ENCODE measurements at regions not wholly inside any gene's neighbourhood (a gene's known extent, or its start where the extent isn't known, plus 50 kb on each side); places are given as distances from the start of the nearest gene placed in this dataset.

DNA sequence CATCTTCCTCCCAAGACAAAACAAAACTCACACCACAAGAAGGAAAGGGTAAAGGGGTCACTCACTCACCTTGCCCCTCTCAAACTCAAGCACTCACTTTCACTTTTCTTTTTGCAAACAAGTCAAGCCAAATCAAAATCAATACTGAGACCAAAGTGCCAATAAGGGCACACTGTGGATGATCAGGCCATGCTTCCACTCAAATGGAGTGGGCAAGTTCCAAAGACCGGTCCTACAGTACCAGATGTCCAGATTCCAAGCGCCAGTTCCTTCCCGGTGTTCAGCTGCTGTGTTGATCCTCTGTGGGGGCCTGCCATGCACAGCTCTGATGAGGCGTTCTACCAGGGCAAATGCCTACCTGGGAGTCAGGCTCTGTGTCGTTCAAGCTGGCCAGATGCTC is 162.6 kb upstream of the GRIK2 start:
- DNase-seq = no peak

DNA sequence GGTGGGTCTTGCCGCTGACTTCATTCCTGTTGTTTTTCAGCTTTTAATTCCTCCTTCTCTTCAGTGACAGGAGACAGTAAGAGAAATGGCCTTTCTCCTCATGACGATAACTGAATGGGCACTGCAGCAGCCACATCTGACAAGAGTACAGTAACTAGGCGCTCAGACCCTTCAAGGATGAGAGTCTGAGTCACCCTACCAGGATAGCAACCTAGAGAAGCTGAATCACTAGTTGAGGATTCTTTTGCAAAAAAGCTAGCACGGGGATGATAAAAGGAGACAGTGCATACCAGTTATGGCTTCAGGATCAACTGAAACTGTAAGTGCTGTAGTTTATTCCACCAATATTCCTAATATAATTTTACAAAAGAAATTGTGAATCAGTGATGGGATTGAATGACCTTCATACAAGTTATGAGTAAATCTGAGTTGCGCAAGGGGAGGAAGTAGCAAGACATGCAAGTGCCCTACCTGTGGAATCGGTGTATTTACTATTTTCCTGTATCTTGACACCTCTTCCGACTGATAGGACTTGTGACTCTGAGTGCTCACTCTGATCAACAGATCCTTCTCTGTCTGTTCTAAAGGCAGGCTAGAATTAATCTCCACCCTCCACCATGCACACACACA is 161.8 kb upstream of the GRIK2 start:
- no peak for DNase-seq

DNA sequence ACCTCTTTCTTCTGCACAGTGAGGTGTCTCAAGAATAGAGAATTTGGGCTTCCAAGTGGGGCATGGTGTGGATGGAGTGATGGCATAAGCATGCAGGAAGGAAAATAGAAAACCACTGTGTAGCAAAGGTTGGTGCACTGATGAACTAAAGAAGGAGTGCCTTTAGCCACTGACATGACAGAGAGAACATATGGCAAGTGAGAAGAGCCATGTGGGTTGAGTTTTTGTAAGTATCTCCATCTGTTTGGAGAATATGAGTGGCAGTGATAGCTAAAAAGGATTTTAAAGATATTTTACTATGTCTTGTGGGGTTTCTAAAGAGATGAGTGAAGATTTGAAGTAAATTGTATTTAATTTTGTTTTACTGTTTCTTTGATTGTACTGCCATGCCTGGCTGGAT is 160.5 kb upstream of the GRIK2 start:
- DNase-seq = no peak

DNA sequence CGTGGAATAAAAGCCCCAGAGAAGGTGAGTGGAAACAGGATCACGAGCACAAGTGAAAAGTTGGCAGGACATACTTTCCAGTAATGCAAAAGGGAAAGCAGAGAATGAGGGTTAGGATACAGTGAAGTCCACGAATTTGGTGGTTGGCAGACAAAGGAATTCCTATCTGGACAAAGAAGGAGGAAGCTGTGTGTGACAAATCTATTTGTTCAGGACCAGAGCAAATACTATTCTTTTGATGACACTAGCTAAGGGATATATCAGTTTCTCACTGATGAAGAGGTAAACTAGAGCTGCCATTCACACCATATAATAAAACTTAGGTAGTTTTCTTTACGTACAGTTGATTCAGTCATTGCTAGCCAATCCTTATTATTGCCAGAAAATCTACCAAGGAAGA is 156.8 kb upstream of the GRIK2 start:
- DNase-seq = no peak

DNA sequence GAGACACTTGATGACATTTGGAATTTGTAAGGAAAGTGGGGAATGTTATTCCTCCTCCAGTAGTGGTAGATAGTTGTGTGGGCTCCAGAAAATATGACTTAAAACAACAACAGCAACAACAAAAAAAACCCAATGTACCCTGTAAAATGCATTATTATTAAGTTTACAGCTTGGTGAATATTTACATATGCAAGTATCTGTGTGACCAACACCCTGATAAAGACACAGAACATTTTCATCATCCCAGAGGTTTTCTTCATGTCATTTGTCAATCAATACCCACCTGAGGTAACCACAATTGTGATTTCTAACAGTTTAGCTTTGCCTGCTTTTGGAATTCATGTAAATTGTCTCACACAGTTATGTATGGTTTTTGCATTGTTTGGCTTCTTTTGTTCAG is 152.1 kb upstream of the GRIK2 start:
- no peak for DNase-seq

DNA sequence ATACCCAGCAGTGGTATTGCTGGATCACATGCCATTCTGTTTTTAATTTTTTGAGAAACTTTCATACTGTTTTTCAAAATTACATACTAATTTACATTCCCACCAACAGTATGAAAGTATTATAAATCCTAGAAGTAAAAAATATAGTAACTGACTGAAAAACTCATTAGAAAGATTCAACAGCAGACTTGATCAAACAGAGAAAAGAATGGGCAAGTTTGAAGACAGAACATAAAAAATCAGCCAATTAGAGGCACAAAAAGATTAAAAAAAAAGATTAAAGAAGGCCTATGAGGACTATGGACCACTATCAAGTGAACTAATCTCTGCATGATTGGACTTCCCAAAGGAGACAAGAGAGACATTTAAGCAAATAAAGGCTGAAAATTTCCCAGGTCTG is 144.0 kb upstream of the GRIK2 start:
- DNase-seq = no peak

DNA sequence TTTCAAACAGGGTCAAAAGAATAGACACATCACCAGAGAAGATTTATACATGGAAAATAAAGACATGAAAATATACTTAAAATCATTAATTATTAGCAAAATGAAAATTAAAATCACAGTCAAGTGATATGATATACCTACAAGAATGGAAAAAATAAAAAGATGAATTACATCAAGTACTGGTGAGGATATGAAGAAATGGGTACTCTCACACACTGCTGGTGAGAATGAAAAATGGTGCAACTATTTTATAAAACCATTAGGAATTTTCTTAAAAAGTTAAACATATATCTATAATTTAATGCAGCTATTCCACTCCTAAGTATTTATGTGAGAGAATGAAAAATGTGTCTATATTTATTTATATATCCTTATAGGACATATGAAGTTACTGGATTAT is 136.3 kb upstream of the GRIK2 start:
- no peak for DNase-seq

DNA sequence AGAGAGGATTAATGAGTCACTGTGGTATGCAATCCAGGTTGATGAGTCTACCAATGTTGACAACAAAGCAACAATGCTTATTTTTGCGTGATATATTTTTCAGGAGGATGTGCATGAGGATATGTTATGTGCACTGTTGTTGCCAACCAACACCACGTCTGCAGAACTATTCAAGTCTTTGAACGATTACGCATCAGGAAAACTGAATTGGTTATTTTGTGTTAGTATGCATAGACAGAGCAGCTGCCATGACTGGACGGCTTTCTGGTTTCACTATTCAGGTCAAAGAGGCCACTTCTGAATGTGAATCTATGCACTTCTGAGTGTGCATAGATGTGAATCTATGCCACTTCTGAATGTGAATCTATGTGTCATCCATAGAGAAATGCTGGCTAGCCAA is 134.0 kb upstream of the GRIK2 start:
- no peak for DNase-seq

DNA sequence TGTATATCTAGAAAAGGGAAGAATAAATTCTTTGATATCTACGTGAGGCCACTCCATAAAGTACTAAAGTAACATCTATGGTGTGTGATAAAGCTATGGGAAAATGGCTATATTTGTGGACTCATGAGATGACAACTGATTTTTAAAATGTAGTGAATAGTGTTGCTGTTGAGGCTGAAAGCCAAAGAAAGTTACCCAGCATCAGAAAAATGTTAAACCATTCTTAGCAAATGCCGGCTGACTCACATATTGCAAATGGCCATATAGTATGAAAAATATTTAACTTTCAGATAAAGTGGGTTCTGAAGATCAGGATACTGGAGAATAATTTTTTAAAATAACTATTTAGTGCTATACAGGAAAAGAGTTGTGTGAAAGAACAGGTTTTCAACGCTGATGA is 129.9 kb upstream of the GRIK2 start:
- no peak for DNase-seq

DNA sequence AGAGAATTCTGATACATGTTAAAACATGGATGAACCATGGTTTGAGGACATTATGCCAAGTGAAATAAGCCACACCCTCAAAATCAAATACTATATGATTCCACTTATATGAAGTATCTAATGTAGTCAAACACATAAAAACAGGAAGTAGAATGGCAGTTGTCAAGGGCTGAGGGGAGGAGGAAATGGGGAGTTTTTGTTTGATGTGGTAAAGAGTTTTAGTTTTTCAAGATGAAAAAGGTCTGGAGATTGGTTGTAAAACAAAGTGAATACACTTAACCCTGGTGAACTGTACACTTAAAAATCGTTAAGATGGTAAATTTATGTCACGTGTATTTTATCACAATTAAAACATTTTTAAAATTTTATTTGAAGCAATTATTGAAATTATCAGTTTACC is 127.4 kb upstream of the GRIK2 start:
- DNase-seq = no peak

DNA sequence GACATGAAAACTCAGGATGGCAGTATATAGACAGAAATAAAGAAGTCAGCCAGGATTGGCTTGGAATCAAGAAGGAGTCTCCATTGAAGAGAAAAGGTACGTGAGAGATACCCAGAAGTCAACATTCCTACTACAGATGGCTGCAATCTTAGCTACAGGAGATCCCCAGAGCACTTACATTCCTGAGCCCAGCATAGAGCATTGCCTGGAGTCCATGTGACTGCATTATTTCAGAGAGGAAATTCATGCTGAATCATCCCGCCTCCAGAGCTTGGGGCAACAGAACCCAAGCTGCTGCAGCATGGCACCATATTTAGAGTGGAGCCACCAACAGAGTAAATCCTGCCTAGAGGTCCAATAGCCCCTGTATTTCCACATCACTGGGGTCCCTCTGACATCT is 125.0 kb upstream of the GRIK2 start:
- DNase-seq = no peak

DNA sequence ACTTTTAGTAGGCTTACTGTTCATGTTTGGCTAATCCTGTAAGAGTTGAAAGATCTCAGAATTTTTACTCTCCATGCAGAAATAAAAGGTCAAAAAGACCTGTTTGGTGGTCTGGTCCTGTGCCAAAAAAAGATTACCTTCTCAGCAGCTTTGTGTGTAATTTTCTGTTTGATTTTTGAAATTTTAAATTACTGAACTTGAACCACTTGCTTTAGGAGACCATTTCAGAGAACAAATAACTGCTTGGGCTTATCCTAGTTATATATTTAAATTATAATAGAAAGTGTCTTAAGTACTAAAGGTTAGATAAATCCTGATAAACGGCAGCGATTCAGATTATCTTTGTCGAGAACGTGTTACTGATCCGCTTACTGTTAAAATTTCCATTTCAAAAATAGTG is 118.3 kb upstream of the GRIK2 start:
- DNase-seq = no peak

DNA sequence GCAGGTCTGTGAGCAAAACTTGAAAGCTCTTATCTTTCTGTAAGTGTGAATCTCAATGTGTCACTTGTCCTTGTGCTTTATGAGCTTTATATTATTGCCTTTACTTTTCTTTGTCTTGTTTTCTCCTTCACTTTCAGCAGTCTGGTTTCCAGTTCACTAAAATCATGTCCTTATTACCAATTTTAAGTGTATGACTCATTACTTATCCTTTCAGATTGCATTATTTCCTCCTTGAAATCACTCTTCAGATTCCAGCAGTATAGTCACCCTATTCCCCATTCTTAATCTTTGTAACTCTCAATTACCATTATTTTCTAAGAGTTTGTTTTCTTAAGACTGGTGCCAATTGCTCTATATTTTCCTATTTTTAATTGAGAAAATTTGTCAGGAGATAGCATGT is 117.4 kb upstream of the GRIK2 start:
- DNase-seq = no peak

DNA sequence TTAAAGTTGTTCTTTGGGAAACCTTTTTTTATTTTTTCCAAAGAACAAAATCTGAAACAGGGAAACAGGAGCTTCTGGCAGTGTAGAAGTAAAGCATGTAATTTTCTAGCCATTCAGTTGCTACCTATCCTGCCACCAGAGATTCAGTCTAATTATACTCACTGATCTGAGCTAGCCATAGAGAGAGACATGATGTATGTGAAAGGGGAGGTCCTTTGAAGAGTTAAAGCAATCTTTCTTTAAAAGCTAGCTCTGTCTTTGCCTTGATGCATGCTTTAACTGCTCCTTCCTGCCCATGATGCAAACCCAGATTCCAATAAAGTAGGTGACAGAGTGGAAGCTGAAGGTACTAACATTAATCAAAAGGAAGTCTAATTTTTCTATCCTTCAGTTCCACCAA is 114.1 kb upstream of the GRIK2 start:
- no peak for DNase-seq

DNA sequence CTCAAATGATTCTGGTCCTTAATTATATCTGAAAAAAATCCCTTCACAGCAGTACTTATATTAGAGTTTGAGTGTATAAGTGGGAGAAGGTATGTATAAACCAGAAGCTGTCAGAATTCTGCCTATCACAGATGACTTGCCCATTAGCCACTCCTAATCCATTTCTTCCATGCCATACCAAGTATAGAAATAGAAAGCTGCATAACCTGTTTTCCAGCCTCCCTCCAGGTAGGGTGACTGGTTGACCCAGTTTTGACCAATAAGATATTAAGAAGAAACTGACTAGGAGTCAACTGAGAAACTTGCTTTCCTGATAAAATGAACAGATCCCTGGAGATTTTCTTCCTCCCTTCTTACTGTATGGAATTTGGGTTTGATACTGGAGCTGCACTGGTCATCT is 112.2 kb upstream of the GRIK2 start:
- no peak for DNase-seq

DNA sequence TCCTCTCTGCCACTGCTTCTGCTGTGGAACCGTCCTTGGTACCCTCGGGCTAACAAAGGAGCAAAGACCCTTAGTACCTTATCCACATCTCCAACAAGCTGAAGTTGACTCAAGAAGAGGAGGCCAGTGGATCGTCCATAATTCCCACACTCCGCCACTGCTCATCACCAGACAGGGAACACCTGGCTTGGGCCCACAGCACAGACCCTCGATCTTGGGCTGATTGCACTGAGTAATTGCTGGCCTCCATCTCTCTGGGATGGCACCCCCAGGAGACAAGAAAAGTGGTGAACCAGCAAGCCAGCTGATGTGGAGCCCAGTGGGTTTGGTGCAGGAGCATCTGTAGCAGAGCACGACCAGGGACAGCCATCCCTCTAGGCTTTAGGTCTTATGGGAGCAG is 109.4 kb upstream of the GRIK2 start:
- DNase-seq = no peak

DNA sequence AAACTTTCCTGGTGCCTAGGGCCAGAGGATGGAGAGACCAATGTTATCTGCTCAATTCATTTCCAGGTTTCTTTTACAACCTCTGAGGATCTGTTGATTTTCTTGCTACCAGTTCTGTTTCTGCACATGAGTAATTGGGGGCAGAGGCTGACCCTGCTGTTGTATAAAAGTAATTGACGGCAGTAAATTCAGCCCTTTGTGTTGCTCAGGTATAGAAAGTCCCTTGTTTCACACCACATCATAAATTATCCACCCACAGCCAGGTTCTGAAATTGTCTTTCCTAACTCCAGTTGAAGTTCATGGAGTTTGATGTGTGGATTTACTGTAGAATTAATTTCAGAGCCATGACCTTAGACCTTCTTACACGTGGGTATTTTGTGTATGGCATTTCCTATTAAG is 107.4 kb upstream of the GRIK2 start:
- no peak for DNase-seq

DNA sequence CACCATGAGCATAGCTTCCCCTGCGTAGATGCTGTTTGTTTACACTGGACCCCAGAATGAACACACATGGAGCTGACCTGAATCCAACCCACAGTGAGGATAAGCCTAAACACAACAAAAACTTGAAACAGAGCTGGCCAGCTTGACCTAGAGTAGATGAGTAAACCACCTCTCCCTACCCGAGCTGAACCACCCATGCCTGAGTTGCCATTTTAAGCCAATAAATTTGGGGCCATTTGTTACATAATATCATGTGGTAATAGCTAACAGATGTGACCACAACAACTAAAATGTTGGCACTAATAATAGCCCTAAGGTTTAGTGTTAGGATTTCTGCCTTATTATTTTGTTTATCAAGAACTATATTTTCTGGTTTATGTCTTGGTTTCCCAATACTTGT is 103.2 kb upstream of the GRIK2 start:
- DNase-seq = no peak

DNA sequence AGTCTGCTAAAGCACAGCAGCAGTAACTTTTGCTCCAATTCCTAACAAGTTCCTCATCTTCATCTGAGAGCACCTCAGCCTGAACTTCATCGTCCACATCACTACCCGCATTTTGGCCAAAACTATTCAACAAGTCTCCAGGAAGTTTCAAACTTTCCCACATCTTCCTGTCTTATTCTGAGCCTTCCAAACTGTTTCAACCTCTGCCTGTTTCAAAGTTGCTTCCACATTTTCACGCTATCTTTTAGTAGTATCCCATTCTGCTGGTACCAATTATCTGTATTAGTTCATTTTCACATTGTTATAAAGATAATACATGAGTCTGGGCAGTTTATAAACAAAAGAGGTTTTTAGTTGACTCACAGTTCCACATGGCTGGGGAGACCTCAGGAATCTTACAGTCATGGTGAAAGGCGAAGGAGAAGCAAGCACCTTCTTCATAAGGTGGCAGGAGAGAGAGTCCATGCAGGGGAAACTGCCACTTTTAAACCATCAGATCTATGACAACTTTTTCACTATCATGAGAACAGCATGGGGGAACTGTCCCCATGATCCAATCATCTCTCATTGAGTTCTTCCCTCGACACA is 99.4 kb upstream of the GRIK2 start:
- DNase-seq = no peak

DNA sequence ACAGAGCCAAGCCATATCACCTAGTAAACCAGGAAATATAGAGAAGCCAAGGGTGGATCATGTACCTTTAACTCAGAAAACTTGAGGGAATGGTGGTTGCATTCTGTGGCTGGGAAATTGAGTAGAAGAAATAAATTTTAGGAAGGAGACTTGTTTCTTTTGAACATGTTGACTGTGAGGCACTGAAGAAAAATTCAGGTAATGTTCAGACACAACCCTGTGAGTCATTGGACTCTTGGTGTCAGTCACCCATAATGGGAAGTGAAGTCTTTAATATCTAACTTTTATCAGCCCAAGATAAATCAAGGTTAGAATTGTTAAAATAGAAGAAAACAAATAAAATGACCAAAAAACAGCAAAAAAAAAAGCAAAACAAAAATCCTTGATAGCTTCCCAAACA is 98.8 kb upstream of the GRIK2 start:
- no peak for DNase-seq

DNA sequence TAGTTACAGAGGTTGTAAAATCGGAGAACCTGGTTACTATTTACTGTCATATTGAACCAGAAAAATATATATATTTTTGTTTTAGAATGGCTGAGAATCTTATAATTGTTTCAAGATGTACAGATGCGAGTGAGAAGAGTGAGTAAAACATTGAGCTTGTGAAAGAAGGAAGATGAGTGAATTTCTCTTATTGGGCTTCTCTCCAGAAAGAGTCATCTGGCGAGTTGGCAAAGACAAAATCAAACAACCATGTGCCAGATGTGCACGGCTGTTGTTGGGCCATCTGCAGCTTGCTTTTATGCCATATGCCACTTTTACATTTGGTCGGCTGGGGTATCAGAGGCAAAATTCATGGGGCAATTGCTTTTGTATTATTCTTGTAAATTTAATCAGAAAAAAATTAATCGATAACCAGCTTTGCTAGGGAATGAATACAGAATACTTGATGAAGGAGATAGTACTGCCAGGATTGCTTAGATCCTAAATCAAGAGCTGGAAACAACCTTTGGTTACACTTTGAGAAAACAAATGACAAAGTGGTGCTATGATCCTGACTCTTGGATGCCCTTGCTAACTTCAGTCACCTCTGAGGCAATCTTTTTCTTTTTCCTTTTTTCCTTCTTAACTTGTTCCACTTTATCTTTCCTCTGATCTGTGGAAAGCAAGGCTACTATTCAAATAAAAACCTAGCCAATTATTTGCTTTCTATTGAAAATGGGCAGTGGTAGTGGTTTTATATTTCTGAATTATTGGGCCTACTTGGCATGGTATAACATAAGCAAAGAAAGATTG is 97.1 kb upstream of the GRIK2 start:
- DNase-seq = no peak

DNA sequence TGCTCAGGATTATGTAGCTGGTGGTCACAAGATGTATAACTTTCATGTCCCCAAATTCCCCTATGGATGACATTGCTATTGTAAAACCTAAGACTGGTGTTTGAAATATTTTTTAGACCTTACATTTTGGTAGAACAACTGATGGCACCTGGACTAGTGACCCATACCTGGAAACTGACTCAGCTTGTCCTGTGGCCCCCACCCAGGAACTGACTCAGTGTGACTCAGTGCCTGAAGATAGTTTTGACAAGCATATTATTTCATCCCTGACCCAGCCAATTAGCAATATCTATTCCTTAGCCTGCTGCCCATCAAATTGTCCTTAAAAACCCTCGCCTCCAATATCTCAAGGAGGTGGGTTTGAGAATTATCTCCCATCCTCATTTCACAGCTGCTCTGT is 90.9 kb upstream of the GRIK2 start:
- DNase-seq = no peak

DNA sequence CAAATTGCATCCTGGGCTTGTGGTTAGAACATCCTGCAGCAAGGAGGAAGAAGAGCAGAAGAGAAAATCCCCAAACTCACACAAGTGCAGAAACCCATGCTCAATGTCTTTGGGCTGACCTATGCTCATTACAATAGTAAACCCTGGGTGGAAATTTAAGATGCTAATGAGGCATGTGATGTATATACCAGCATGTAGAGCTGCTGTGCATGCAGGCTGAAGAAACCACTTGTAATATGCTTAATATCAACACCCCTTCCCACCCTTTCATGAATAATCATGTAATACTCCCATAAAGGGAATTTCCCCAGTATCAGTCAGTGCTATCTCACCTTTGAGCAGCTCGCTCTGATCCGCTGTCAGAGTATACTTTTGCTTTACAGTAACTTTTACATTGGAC is 90.0 kb upstream of the GRIK2 start:
- DNase-seq = no peak

DNA sequence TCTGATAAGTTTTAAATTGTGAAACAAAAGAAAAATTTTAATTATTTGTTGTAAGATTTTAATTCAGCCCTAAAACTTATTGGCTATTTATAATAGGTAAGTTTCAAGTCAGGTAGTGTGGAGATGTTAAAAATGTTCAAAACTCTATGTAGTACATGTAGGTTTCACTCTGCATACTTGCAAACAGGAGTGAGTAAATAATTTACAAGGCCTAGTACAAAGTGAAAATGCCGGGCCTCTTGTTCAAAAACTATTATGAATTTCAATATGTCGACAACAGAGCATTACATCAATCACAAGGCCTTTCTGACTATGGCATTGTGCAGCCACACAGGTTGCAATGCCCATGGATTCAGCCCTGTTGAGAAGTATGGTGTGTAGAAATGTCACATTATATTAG is 80.9 kb upstream of the GRIK2 start:
- no peak for DNase-seq

DNA sequence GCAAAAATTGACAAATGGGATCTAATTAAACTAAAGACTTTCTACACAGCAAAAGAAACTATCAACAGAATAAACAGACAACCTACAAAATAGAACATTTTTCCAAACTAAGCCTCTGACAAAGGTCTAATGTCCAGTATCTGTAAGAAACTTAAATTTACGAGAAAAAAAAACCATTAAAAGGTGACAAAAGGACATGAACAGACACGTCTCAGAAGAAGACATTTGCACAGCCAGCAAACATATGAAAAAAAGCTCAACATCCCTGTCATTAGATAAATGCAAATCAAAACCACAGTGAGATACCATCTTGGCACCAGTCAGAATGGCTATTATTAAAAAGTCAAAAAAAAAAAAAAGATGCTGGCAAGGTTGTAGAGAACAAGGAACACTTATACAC is 70.6 kb upstream of the GRIK2 start:
- DNase-seq = no peak
